CD4-positive, alpha-beta T cell (primary cell): ENCODE measurements at regions not wholly inside any gene's neighbourhood (a gene's known extent, or its start where the extent isn't known, plus 50 kb on each side); places are given as distances from the start of the nearest gene placed in this dataset.

Experiments
- ATAC-seq: fragments of 200-7000 bp; cut with Tn5 transposase; one replicate; pipeline ENCODE4 v1.10.0; 2022; ENCODE audit warnings: mild to moderate bottlenecking; ENCODE audit not compliant: poor library complexity
- CTCF ChIA-PET: fragments of 350-600 bp; sonication (Branson Sonifier 250); formaldehyde crosslinking; loops from one replicate; lab custom pipeline; 2021; ENCODE audit warnings: antibody characterized with exemption, inconsistent platforms; lab: Charles Lee
- POLR2A ChIA-PET: fragments of 350-600 bp; sonication (Branson Sonifier 250); formaldehyde crosslinking; loops from one replicate; lab custom pipeline; 2021; ENCODE audit warnings: antibody characterized with exemption, inconsistent platforms; lab: Charles Lee
- DNase-seq, 14 experiments: peaks; one replicate each; pipeline ENCODE4 v3.0.0-alpha.2; 2013 to 2020; ENCODE audit warnings: mixed read lengths in 2 of 14
- H3K27ac ChIP-seq, 2 donors: one replicate each; pipeline versions ENCODE4 v1.5.1 to v1.7.0; 2013; ENCODE audit warnings: low read length in 2 of 2, low read depth in 1 of 2, mild to moderate bottlenecking in 1 of 2
- H3K27me3 ChIP-seq, 2 experiments: 1 replicate in 1 of 2; 2 replicates in 1 of 2; pipeline versions ENCODE4 v1.6.1 to v1.7.0; 2013; ENCODE audit warnings: low read length in 2 of 2, control low read depth in 1 of 2, mild to moderate bottlenecking in 1 of 2, moderate library complexity in 1 of 2; ENCODE audit not compliant: insufficient read depth in 2 of 2, control insufficient read depth in 1 of 2
- H3K36me3 ChIP-seq: one replicate; pipeline ENCODE4 v1.6.1; 2013; ENCODE audit warnings: low read length, control low read depth; ENCODE audit not compliant: insufficient read depth
- H3K4me1 ChIP-seq: one replicate; pipeline ENCODE4 v1.6.1; 2013; ENCODE audit warnings: low read length, control low read depth; ENCODE audit not compliant: insufficient read depth
- H3K4me3 ChIP-seq: one replicate; pipeline ENCODE4 v1.5.1; 2013; ENCODE audit warnings: mild to moderate bottlenecking, low read length, moderate library complexity
- H3K9me3 ChIP-seq, 2 experiments: 1 replicate in 1 of 2; 2 replicates in 1 of 2; pipeline versions ENCODE4 v1.6.1 to v1.7.0; 2013; ENCODE audit warnings: low read length in 2 of 2, mild to moderate bottlenecking in 2 of 2, control low read depth in 1 of 2, moderate library complexity in 1 of 2; ENCODE audit not compliant: control insufficient read depth in 1 of 2, insufficient read depth in 1 of 2
- H3K27ac Mint-ChIP-seq: one replicate; pipeline ENCODE4 v1.8.0; 2020; ENCODE audit warnings: mixed read lengths
- H3K27me3 Mint-ChIP-seq: one replicate; pipeline ENCODE4 v1.8.0; 2021; ENCODE audit warnings: mixed read lengths
- H3K36me3 Mint-ChIP-seq: one replicate; pipeline ENCODE4 v1.8.0; 2021; ENCODE audit warnings: low read depth, mixed read lengths
- H3K4me1 Mint-ChIP-seq: one replicate; pipeline ENCODE4 v1.8.0; 2021; ENCODE audit warnings: low read depth, mixed read lengths
- H3K4me3 Mint-ChIP-seq: one replicate; pipeline ENCODE4 v1.8.0; 2020; ENCODE audit warnings: mild to moderate bottlenecking, mixed read lengths
- H3K9me3 Mint-ChIP-seq: one replicate; pipeline ENCODE4 v1.8.0; 2020; ENCODE audit warnings: mixed read lengths
- intact Hi-C, 2 experiments: fragments of 100-400 bp; cut with DNase I in 1 of 2; cut with micrococcal nuclease in 1 of 2; formaldehyde crosslinking; loops; one replicate each; pipeline versions ENCODE4 v1.15.1 to v1.9.0; 2023 to 2025; cut with DNase I, micrococcal nuclease
- TF ChIP-seq, protein P1 (sequence below): fragments of 200-600 bp; IDR thresholded peaks from one replicate; pipeline ENCODE4 v1.8.0; 2022; ENCODE audit warnings: antibody characterized with exemption, mild to moderate bottlenecking

DNA sequence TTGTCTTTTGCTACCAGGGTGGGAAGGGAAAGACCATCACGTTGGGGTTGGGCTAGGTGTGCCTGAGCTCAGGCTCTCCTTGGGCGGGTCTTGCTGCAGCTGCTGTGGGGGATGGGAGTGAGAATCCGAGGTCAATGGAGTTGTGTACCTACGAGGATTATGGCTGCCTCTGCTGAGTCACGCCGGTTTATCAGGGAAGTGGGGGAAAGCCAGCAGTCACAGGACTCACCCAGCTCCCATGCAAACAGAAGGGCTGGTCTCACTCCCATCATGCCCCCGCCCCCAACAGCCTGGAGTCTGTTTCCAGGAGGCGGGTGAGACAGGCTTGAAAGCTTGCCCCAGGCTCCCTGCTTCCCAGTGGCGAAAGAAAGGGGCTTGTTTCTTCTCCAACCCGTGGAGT lies 1259.0 kb upstream of the GOT2 start:
- no peak for DNase-seq
- no peak overlapping the region for H3K27ac Mint-ChIP-seq
- no peak overlapping the region for H3K27ac ChIP-seq
- no peaks in the 10 kb centered on the region for H3K4me1 Mint-ChIP-seq
- H3K27me3 Mint-ChIP-seq, result no peaks in the 10 kb centered on the region
- no peaks in the 10 kb centered on the region for H3K4me1 ChIP-seq
- CTCF ChIA-PET, result no interaction called here
- TF ChIP-seq, protein P1, sequence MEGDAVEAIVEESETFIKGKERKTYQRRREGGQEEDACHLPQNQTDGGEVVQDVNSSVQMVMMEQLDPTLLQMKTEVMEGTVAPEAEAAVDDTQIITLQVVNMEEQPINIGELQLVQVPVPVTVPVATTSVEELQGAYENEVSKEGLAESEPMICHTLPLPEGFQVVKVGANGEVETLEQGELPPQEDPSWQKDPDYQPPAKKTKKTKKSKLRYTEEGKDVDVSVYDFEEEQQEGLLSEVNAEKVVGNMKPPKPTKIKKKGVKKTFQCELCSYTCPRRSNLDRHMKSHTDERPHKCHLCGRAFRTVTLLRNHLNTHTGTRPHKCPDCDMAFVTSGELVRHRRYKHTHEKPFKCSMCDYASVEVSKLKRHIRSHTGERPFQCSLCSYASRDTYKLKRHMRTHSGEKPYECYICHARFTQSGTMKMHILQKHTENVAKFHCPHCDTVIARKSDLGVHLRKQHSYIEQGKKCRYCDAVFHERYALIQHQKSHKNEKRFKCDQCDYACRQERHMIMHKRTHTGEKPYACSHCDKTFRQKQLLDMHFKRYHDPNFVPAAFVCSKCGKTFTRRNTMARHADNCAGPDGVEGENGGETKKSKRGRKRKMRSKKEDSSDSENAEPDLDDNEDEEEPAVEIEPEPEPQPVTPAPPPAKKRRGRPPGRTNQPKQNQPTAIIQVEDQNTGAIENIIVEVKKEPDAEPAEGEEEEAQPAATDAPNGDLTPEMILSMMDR, result no peak
- POLR2A ChIA-PET, result no interaction called here
- H3K4me3 ChIP-seq, result no peak overlapping the region
- no peak overlapping the region for H3K4me3 Mint-ChIP-seq
- intact Hi-C loops, result no loop called here
- ATAC-seq, result no peak
- H3K36me3 Mint-ChIP-seq, result no peaks in the 10 kb centered on the region
- H3K27me3 ChIP-seq, result no peaks in the 10 kb centered on the region
- H3K36me3 ChIP-seq, result no peaks in the 10 kb centered on the region
- peaks cover 12% of the 10 kb centered on the region for H3K9me3 Mint-ChIP-seq
- H3K9me3 ChIP-seq, result peaks cover 0 to 11% of the 10 kb centered on the region in 2 experiments

DNA sequence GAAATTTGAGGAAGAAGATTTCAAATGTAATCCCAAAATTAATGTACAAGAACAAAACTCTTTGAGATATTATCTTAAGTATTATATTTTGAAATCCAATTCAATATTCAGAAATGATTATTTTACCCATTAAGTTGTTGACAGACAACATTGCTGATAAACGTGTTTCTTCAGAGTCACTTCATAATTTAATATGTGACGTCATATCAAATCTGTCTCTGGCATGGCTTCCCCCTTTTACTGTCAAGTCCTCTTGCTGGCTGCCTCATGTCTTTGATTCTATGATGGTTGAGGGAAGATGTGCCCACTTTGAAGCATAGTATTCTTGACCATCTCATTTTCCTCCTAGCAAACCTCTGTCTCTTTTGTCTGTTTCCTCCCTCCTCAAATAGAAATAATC lies 1257.1 kb upstream of the GOT2 start:
- Mint-ChIP-seq H3K4me3 (no peak overlapping the region), H3K4me1 (no peaks in the 10 kb centered on the region), H3K36me3 (no peaks in the 10 kb centered on the region), H3K27me3 (no peaks in the 10 kb centered on the region), H3K27ac (no peak overlapping the region), H3K9me3 (peaks cover 9% of the 10 kb centered on the region)
- intact Hi-C loops, result no loop called here
- H3K9me3 ChIP-seq, result peaks cover 0 to 11% of the 10 kb centered on the region in 2 experiments
- ATAC-seq (no peak), DNase-seq (no peak)
- POLR2A ChIA-PET, result no interaction called here
- H3K36me3 ChIP-seq, result no peaks in the 10 kb centered on the region
- CTCF ChIA-PET, result no interaction called here
- H3K27me3 ChIP-seq, result no peaks in the 10 kb centered on the region
- H3K27ac ChIP-seq, result no peak overlapping the region
- H3K4me1 ChIP-seq, result no peaks in the 10 kb centered on the region
- no peak overlapping the region for H3K4me3 ChIP-seq
- TF ChIP-seq, protein P1, result no peak

DNA sequence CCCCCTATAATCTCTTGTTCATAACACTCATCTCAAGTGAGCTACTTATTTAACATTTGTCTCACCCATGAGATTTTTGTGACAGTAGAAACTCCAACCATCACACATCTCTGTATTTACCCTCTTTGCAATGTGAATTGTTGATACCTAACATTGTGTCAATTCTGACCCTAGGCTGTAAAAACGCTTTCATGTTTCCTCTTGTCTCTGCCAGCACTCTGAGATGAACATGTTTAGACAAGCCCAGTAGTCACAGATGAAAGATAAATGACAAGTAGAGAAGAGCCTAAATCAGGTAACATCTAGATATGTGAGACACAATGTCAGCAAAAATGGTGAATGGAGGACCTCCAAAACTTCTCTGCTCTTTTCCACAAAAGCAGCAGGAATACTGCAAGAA lies 1254.5 kb upstream of the GOT2 start:
- no peak for ATAC-seq
- no peaks in the 10 kb centered on the region for H3K4me1 Mint-ChIP-seq
- Histone ChIP-seq H3K9me3 (peaks cover 0 to 8% of the 10 kb centered on the region in 2 experiments), H3K27ac (no peak overlapping the region), H3K27me3 (no peaks in the 10 kb centered on the region), H3K4me3 (no peak overlapping the region), H3K4me1 (no peaks in the 10 kb centered on the region), H3K36me3 (no peaks in the 10 kb centered on the region)
- no peak for DNase-seq
- H3K27ac Mint-ChIP-seq, result no peak overlapping the region
- no peak overlapping the region for H3K4me3 Mint-ChIP-seq
- POLR2A ChIA-PET, result no interaction called here
- H3K36me3 Mint-ChIP-seq, result no peaks in the 10 kb centered on the region
- CTCF ChIA-PET, result no interaction called here
- intact Hi-C loops, result no loop called here
- TF ChIP-seq, protein P1, result no peak
- H3K27me3 Mint-ChIP-seq, result no peaks in the 10 kb centered on the region
- H3K9me3 Mint-ChIP-seq, result peaks cover 11% of the 10 kb centered on the region
